GM23338 (cell line): ENCODE measurements at regions not wholly inside any gene's neighbourhood (a gene's known extent, or its start where the extent isn't known, plus 50 kb on each side); places are given as distances from the start of the nearest gene placed in this dataset.

ENCODE experiments used
- ATAC-seq: fragments of 200-7000 bp; cut with Tn5 transposase; 3 replicates; pipeline ENCODE4 v1.9.1; 2020
- DNase-seq: peaks from one replicate; pipeline ENCODE4 v3.0.0-alpha.2; 2015; ENCODE audit warnings: low spot score
- H2AFZ ChIP-seq: fragments of 200-600 bp; sonication (generic); 2 replicates; pipeline ENCODE4 v1.8.0; 2016; ENCODE audit warnings: antibody characterized with exemption, mild to moderate bottlenecking, moderate library complexity
- H3F3A ChIP-seq: fragments of 200-600 bp; sonication (generic); replicated peaks from 2 replicates; pipeline ENCODE4 v1.8.0; 2017; ENCODE audit warnings: antibody characterized with exemption, mixed run types, low read depth
- H3K27ac ChIP-seq: fragments of 200-600 bp; sonication (generic); 2 replicates; pipeline ENCODE4 v1.6.1; 2016; ENCODE audit warnings: low read depth
- H3K27me3 ChIP-seq: fragments of 200-600 bp; sonication (generic); 2 replicates; pipeline ENCODE4 v1.8.0; 2016; ENCODE audit warnings: mild to moderate bottlenecking, mixed run types, moderate library complexity; ENCODE audit not compliant: insufficient read depth
- H3K36me3 ChIP-seq: fragments of 200-600 bp; sonication (generic); 2 replicates; pipeline ENCODE4 v1.8.0; 2016; ENCODE audit warnings: mild to moderate bottlenecking; ENCODE audit not compliant: insufficient read depth
- H3K4me1 ChIP-seq: fragments of 200-600 bp; sonication (generic); 2 replicates; pipeline ENCODE4 v1.8.0; 2016; ENCODE audit warnings: mild to moderate bottlenecking, moderate library complexity; ENCODE audit not compliant: insufficient read depth
- H3K4me2 ChIP-seq: fragments of 200-600 bp; sonication (generic); 2 replicates; pipeline ENCODE4 v1.7.1; 2017; ENCODE audit warnings: mixed run types
- H3K4me3 ChIP-seq: fragments of 200-600 bp; sonication (generic); 2 replicates; pipeline ENCODE4 v1.6.1; 2016; ENCODE audit warnings: mixed run types
- H3K79me2 ChIP-seq: fragments of 200-600 bp; sonication (generic); replicated peaks from 2 replicates; pipeline ENCODE4 v1.8.0; 2017; ENCODE audit warnings: mild to moderate bottlenecking; ENCODE audit not compliant: insufficient read depth
- H3K9me2 ChIP-seq: fragments of 200-600 bp; sonication (generic); 2 replicates; pipeline ENCODE4 v1.8.0; 2017; ENCODE audit not compliant: insufficient read depth
- H4K20me1 ChIP-seq: fragments of 200-600 bp; sonication (generic); replicated peaks from 2 replicates; pipeline ENCODE4 v1.8.0; 2017; ENCODE audit warnings: mild to moderate bottlenecking; ENCODE audit not compliant: insufficient read depth
- H3K27ac Mint-ChIP-seq: 2 replicates; pipeline ENCODE4 v1.8.0; 2020; ENCODE audit warnings: inconsistent platforms, mild to moderate bottlenecking, moderate library complexity, mixed read lengths
- H3K27me3 Mint-ChIP-seq: 3 replicates; pipeline ENCODE4 v1.8.0; 2022; ENCODE audit warnings: low read depth, mild to moderate bottlenecking, moderate library complexity, mixed read lengths, inconsistent platforms; ENCODE audit not compliant: insufficient read depth, poor library complexity
- H3K36me3 Mint-ChIP-seq: 3 replicates; pipeline ENCODE4 v1.8.0; 2021; ENCODE audit warnings: low read depth, mild to moderate bottlenecking, inconsistent platforms, moderate library complexity, mixed read lengths
- H3K4me1 Mint-ChIP-seq: 3 replicates; pipeline ENCODE4 v1.8.0; 2020; ENCODE audit warnings: mild to moderate bottlenecking, inconsistent platforms, mixed read lengths
- H3K4me3 Mint-ChIP-seq: 3 replicates; pipeline ENCODE4 v1.8.0; 2021; ENCODE audit warnings: moderate library complexity, mild to moderate bottlenecking, inconsistent platforms, mixed read lengths
- H3K9me3 Mint-ChIP-seq: 3 replicates; pipeline ENCODE4 v1.8.0; 2020; ENCODE audit warnings: moderate library complexity, mild to moderate bottlenecking, inconsistent platforms, mixed read lengths
- CREB1 ChIP-seq: fragments of 250-450 bp; sonication (Bioruptor Pico); IDR thresholded peaks from 2 replicates; pipeline ENCODE4 v1.5.0; 2020; ENCODE audit warnings: low read depth, mild to moderate bottlenecking, moderate library complexity
- CTCF ChIP-seq, 2 experiments: fragments of 200-600 bp in 1 of 2; sonication (generic) in 1 of 2; conservative IDR thresholded peaks; 2 replicates each; pipeline versions ENCODE4 v1.5.1 to v1.6.1; 2016 to 2017; ENCODE audit warnings: antibody characterized with exemption in 2 of 2, low read depth in 2 of 2, mild to moderate bottlenecking in 2 of 2, moderate library complexity in 1 of 2
- EZH2 ChIP-seq: fragments of 200-600 bp; sonication (generic); IDR thresholded peaks from one replicate; pipeline ENCODE4 v1.8.0; 2017; ENCODE audit warnings: antibody characterized with exemption, mild to moderate bottlenecking, low read depth; ENCODE audit not compliant: unreplicated experiment
- EZH2phosphoT487 ChIP-seq: fragments of 200-600 bp; sonication (generic); IDR thresholded peaks from one replicate; pipeline ENCODE4 v1.8.1; 2018; ENCODE audit warnings: antibody characterized with exemption; ENCODE audit not compliant: unreplicated experiment
- NANOG ChIP-seq: IDR thresholded peaks from 2 replicates; pipeline ENCODE4 v1.6.1; 2016; ENCODE audit warnings: antibody characterized with exemption, borderline replicate concordance
- REST ChIP-seq: IDR thresholded peaks from one replicate; pipeline ENCODE4 v1.6.1; 2018; ENCODE audit warnings: antibody characterized with exemption; ENCODE audit not compliant: unreplicated experiment
- STAT1 ChIP-seq: IDR thresholded peaks from one replicate; pipeline ENCODE4 v1.6.1; 2016; ENCODE audit warnings: antibody characterized with exemption; ENCODE audit not compliant: unreplicated experiment
- ZNF331 ChIP-seq: fragments of 250-450 bp; sonication (Bioruptor Pico); IDR thresholded peaks from 2 replicates; pipeline ENCODE4 v1.5.0; 2020; ENCODE audit warnings: low read depth, mild to moderate bottlenecking, moderate library complexity
- ZNF462 ChIP-seq: fragments of 250-450 bp; sonication (Bioruptor Pico); IDR thresholded peaks from 2 replicates; pipeline ENCODE4 v1.5.0; 2020; ENCODE audit warnings: mild to moderate bottlenecking, moderate library complexity

GRCh38 chr3:102200560-102200959, 234.3 kb upstream of the ZPLD1 start:
- H3K27me3 Mint-ChIP-seq, result peaks cover 3% of the 10 kb centered on the region
- Histone ChIP-seq H3K4me1 (no peaks in the 10 kb centered on the region), H3K79me2 (no peaks in the 10 kb centered on the region), H3K9me2 (no peaks in the 10 kb centered on the region), H3K27ac (no peak overlapping the region), H3K4me2 (no peak overlapping the region), H3K36me3 (no peaks in the 10 kb centered on the region), H3K4me3 (no peak overlapping the region), H3K27me3 (no peaks in the 10 kb centered on the region), H4K20me1 (no peaks in the 10 kb centered on the region), H2AFZ (no peak overlapping the region), H3F3A (no peaks in the 10 kb centered on the region)
- H3K27ac Mint-ChIP-seq, result no peak overlapping the region
- no peaks in the 10 kb centered on the region for H3K4me1 Mint-ChIP-seq
- DNase-seq (no peak), ATAC-seq (no peak)
- no peak overlapping the region for H3K4me3 Mint-ChIP-seq
- H3K36me3 Mint-ChIP-seq, result no peaks in the 10 kb centered on the region
- TF ChIP-seq ZNF462 (CRISPR knock-in tag) (no peak), ZNF331 (CRISPR knock-in tag) (no peak), REST (no peak), NANOG (no peak), EZH2phosphoT487 (no peak), EZH2 (no peak), CTCF (conservative IDR thresholded peaks at IDR 0.05; ENCODE audit: low read depth in 2 of 2) (no peak), STAT1 (no peak), CREB1 (no peak)
- no peaks in the 10 kb centered on the region for H3K9me3 Mint-ChIP-seq
